Choroid plexus epithelial cell (primary cell): ENCODE measurements at regions not wholly inside any gene's neighbourhood (a gene's known extent, or its start where the extent isn't known, plus 50 kb on each side); places are given as distances from the start of the nearest gene placed in this dataset.

Experiments used
- DNase-seq: peaks from one replicate; pipeline ENCODE4 v3.0.0-alpha.2; 2010; ENCODE audit warnings: low read depth
- H3K4me3 ChIP-seq: 2 replicates; pipeline ENCODE4 v1.5.1; 2011; ENCODE audit warnings: low read depth, mild to moderate bottlenecking, control low read depth, low read length, moderate library complexity
- CTCF ChIP-seq: conservative IDR thresholded peaks from 2 replicates; pipeline ENCODE4 v1.5.1; 2011; ENCODE audit warnings: low read depth, mild to moderate bottlenecking, control low read depth, inconsistent platforms, low read length, moderate library complexity

GRCh38 chr5:113965225-113965624 lies 396.6 kb upstream of the KCNN2 start:
- TF ChIP-seq CTCF, result no peak
- no peak overlapping the region for H3K4me3 ChIP-seq
- no peak for DNase-seq

GRCh38 chr5:113969901-113970300 lies 392.0 kb upstream of the KCNN2 start:
- H3K4me3 ChIP-seq, result no peak overlapping the region
- TF ChIP-seq CTCF, result no peak
- no peak for DNase-seq

- no peak for TF ChIP-seq CTCF
These were observed 390.4 kb upstream of the KCNN2 start for GRCh38 chr5:113971454-113971853.

GRCh38 chr5:113974976-113975375 lies 386.9 kb upstream of the KCNN2 start:
- no peak for DNase-seq
- H3K4me3 ChIP-seq, result no peak overlapping the region
- TF ChIP-seq CTCF, result no peak

More at GRCh38 chr5:113971454-113971853, 390.4 kb upstream of the KCNN2 start:
- H3K4me3 ChIP-seq, result no peak overlapping the region
- DNase-seq, result no peak

- no peak for TF ChIP-seq CTCF
- no peak overlapping the region for H3K4me3 ChIP-seq
- DNase-seq, result no peak
These were observed 376.9 kb upstream of the KCNN2 start for GRCh38 chr5:113984928-113985327.

GRCh38 chr5:113985505-113985904 lies 376.4 kb upstream of the KCNN2 start:
- DNase-seq, result no peak
- no peak for TF ChIP-seq CTCF
- H3K4me3 ChIP-seq, result no peak overlapping the region

- H3K4me3 ChIP-seq, result no peak overlapping the region
- no peak for DNase-seq
- no peak for TF ChIP-seq CTCF
These were observed 372.5 kb upstream of the KCNN2 start for GRCh38 chr5:113989278-113989912.
